GM06990 (cell line): ENCODE measurements at regions not wholly inside any gene's neighbourhood (a gene's known extent, or its start where the extent isn't known, plus 50 kb on each side); places are given as distances from the start of the nearest gene placed in this dataset.

Experiments
- DNase-seq: peaks from one replicate; pipeline ENCODE4 v3.0.0-alpha.2; 2011; ENCODE audit not compliant: insufficient read length; ENCODE audit errors: extremely low read depth
- H3K27me3 ChIP-seq: replicated peaks from 2 replicates; pipeline ENCODE4 v1.6.0; 2011; ENCODE audit warnings: low read length; ENCODE audit not compliant: control insufficient read depth, insufficient read depth
- H3K36me3 ChIP-seq: 2 replicates; pipeline ENCODE4 v1.5.1; 2011; ENCODE audit warnings: low read length; ENCODE audit not compliant: control insufficient read depth, insufficient read depth
- H3K4me3 ChIP-seq: replicated peaks from 2 replicates; pipeline ENCODE4 v1.5.1; 2011; ENCODE audit warnings: low read depth, mild to moderate bottlenecking, control low read depth, low read length
- CTCF ChIP-seq: IDR thresholded peaks from 2 replicates; pipeline ENCODE4 v1.5.1; 2011; ENCODE audit warnings: low read length, control low read depth, mild to moderate bottlenecking, inconsistent platforms; ENCODE audit not compliant: insufficient read depth, poor library complexity, severe bottlenecking

DNA sequence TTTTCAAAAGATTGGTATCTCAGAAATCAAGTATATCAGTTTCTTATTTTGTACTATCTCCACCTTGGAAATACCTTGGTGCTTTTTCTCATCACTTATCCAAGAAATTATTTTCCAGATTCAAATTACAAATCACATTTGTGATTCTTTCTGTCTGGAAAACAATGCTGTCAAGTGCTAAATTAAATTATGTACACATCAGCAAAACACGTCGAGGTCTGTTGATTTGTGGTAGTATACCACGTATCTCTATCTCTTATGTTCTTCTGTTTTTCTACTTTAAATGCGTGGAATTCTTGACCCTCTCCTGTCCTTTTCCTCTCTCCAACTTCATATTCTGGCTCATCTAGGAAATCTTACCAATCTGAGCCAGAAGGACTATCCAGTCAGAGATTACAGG lies 214.5 kb downstream of the PTN start:
- H3K27me3 ChIP-seq: no peaks in the 10 kb centered on the region
- no peaks in the 10 kb centered on the region for H3K36me3 ChIP-seq
- DNase-seq: no peak
- no peak for TF ChIP-seq CTCF
- no peak overlapping the region for H3K4me3 ChIP-seq

DNA sequence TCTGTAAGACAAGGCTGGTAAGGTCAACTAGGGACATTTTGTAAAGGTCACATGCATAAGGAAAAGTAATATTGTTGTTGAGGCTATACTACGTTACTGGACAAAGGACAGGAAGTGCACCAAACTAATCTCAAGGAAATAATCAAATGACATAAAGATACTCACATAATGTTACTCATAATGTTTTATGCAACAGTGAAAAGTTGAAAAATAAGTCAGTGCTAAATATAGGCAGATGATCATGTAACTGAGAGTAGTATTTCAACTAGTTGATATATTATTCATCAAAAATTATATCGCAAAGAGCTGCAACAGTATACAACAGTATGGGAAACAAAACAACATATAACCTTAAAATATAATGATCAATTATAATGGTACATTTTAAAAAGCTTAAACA lies 215.7 kb downstream of the PTN start:
- Histone ChIP-seq H3K27me3 (no peaks in the 10 kb centered on the region), H3K36me3 (no peaks in the 10 kb centered on the region), H3K4me3 (no peak overlapping the region)
- DNase-seq: no peak
- TF ChIP-seq CTCF: no peak

GRCh38 chr7:137127058-137127457 lies 216.5 kb downstream of the PTN start:
- H3K27me3 ChIP-seq: no peaks in the 10 kb centered on the region
- H3K4me3 ChIP-seq: no peak overlapping the region
- TF ChIP-seq CTCF: no peak
- H3K36me3 ChIP-seq: no peaks in the 10 kb centered on the region
- DNase-seq: no peak

DNA sequence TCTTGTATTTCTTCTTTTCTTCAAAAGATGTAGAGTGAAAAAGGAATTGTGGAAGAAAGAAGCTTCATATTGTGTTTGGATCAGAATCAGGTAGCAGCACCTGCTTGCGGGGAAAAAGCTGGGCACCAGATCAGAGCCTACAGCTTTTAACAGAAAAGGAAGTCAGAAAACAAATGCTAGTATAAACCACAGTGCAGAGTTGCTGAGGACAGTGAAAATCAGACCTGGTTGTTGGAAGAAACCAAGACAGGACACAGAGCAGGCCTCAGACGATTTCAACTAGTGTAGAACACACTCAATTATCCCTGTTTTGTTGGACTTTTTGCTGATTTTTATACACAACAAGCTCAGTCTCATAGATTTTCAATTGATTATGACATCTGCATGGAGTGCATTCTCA lies 221.4 kb downstream of the PTN start:
- no peak overlapping the region for H3K4me3 ChIP-seq
- no peaks in the 10 kb centered on the region for H3K36me3 ChIP-seq
- H3K27me3 ChIP-seq: no peaks in the 10 kb centered on the region
- no peak for DNase-seq
- TF ChIP-seq CTCF: no peak

DNA sequence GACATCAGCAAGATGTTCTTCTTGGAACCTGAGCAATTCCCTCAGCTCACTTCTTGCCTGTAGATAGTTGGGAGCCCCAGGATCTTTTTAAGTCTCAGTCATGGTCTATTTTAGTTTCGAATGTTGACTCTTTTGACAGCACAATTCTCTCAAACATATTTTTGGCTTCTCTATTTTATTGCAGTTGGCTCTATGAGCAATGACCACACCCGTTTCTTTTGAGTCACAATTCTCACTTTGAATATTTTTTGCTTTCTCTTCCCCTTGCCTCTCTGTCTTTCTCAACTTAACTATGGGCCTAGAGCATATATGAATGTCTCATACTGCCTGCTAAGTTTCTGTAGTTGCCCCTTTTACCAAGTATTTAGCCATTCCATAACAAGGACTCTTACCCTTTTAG lies 222.8 kb downstream of the PTN start:
- H3K27me3 ChIP-seq: no peaks in the 10 kb centered on the region
- DNase-seq: peak; percentile 20
- no peak overlapping the region for H3K4me3 ChIP-seq
- H3K36me3 ChIP-seq: no peaks in the 10 kb centered on the region
- TF ChIP-seq CTCF: no peak

DNA sequence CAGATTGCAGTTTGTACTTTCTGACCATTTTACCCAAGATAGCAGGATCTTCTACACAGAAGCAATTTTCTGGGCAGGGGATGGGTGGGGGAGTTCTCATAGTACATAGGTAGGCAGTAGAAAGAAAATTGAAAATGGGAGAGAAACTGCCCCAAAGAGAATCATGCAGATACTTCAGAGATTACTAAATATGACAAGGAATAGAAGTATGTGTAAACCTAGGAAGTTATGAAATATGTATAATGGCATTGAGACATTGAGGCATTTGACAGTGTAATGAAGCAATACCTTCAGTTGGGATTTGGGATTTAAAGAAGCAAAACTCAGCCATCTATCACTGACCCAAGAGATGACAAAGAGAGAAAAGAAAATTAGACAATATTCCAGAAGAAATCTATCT lies 233.0 kb downstream of the PTN start:
- H3K27me3 ChIP-seq: no peaks in the 10 kb centered on the region
- H3K4me3 ChIP-seq: no peak overlapping the region
- H3K36me3 ChIP-seq: no peaks in the 10 kb centered on the region
- TF ChIP-seq CTCF: no peak
- DNase-seq: no peak
